Endothelial cell (in vitro differentiated cells): ENCODE measurements at regions not wholly inside any gene's neighbourhood (a gene's known extent, or its start where the extent isn't known, plus 50 kb on each side); places are given as distances from the start of the nearest gene placed in this dataset.
A peak's percentile ranks its signal among the peaks of the same experiment; 100 is the strongest.

ENCODE experiments used
- DNase-seq: peaks from one replicate; pipeline ENCODE4 v3.0.0; 2021; ENCODE audit warnings: low spot score
- H3K27ac Mint-ChIP-seq: one replicate; pipeline ENCODE4 v1.8.0; 2021; ENCODE audit warnings: mixed read lengths, inconsistent platforms; ENCODE audit not compliant: unreplicated experiment
- H3K27me3 Mint-ChIP-seq: one replicate; pipeline ENCODE4 v1.8.0; 2021; ENCODE audit warnings: mild to moderate bottlenecking, moderate library complexity, mixed read lengths, inconsistent platforms; ENCODE audit not compliant: unreplicated experiment
- H3K36me3 Mint-ChIP-seq: one replicate; pipeline ENCODE4 v1.8.0; 2021; ENCODE audit warnings: mild to moderate bottlenecking, low read depth, mixed read lengths, inconsistent platforms; ENCODE audit not compliant: unreplicated experiment
- H3K4me1 Mint-ChIP-seq: one replicate; pipeline ENCODE4 v1.8.0; 2021; ENCODE audit warnings: mild to moderate bottlenecking, mixed read lengths, inconsistent platforms; ENCODE audit not compliant: unreplicated experiment
- H3K4me3 Mint-ChIP-seq: one replicate; pipeline ENCODE4 v1.8.0; 2021; ENCODE audit warnings: mild to moderate bottlenecking, mixed read lengths, inconsistent platforms; ENCODE audit not compliant: unreplicated experiment
- H3K9me3 Mint-ChIP-seq: one replicate; pipeline ENCODE4 v1.8.0; 2021; ENCODE audit warnings: mixed read lengths, inconsistent platforms; ENCODE audit not compliant: unreplicated experiment
- CTCF ChIP-seq: fragments of 200-600 bp; sonication (generic); IDR thresholded peaks from one replicate; pipeline ENCODE4 v1.5.0; 2021; ENCODE audit warnings: antibody characterized with exemption; ENCODE audit not compliant: unreplicated experiment

- no peak overlapping the region for H3K4me3 Mint-ChIP-seq
- TF ChIP-seq CTCF = no peak
- peaks cover 28% of the 10 kb centered on the region for H3K4me1 Mint-ChIP-seq
- no peak for DNase-seq
- no peaks in the 10 kb centered on the region for H3K9me3 Mint-ChIP-seq
- peaks cover 2% of the 10 kb centered on the region for H3K27me3 Mint-ChIP-seq
- H3K27ac Mint-ChIP-seq = no peak overlapping the region
- no peaks in the 10 kb centered on the region for H3K36me3 Mint-ChIP-seq
Observed at GRCh38 chr14:65226824-65227604, 124.7 kb upstream of the MAX start.

- Mint-ChIP-seq H3K27ac (no peak overlapping the region), H3K36me3 (no peaks in the 10 kb centered on the region), H3K4me1 (peaks cover 23% of the 10 kb centered on the region), H3K9me3 (no peaks in the 10 kb centered on the region), H3K27me3 (peaks cover 2% of the 10 kb centered on the region), H3K4me3 (no peak overlapping the region)
- TF ChIP-seq CTCF = no peak
- DNase-seq = no peak
Observed at GRCh38 chr14:65228436-65228835, 126.1 kb upstream of the MAX start.

GRCh38 chr14:65228956-65229747 is 126.8 kb upstream of the MAX start:
- H3K27ac Mint-ChIP-seq = no peak overlapping the region
- H3K9me3 Mint-ChIP-seq = no peaks in the 10 kb centered on the region
- peaks cover 23% of the 10 kb centered on the region for H3K4me1 Mint-ChIP-seq
- DNase-seq = no peak
- no peaks in the 10 kb centered on the region for H3K36me3 Mint-ChIP-seq
- peaks cover 2% of the 10 kb centered on the region for H3K27me3 Mint-ChIP-seq
- H3K4me3 Mint-ChIP-seq = no peak overlapping the region
- TF ChIP-seq CTCF = no peak

- H3K27me3 Mint-ChIP-seq = peaks cover 2% of the 10 kb centered on the region
Observed at GRCh38 chr14:65229748-65230728, 127.7 kb upstream of the MAX start.

More at GRCh38 chr14:65229748-65230728, 127.7 kb upstream of the MAX start:
- H3K27ac Mint-ChIP-seq = no peak overlapping the region
- peak; percentile 10 for DNase-seq
- peaks cover 18% of the 10 kb centered on the region for H3K4me1 Mint-ChIP-seq
- no peaks in the 10 kb centered on the region for H3K9me3 Mint-ChIP-seq
- no peak for TF ChIP-seq CTCF
- peak overlapping the region; percentile 42 for H3K4me3 Mint-ChIP-seq
- H3K36me3 Mint-ChIP-seq = no peaks in the 10 kb centered on the region
